ENCODE measurements at regions not wholly inside any gene's neighbourhood (a gene's known extent, or its start where the extent isn't known, plus 50 kb on each side); places are given as distances from the start of the nearest gene placed in this dataset.

- H3K27me3 ChIP-seq = no peaks in the 10 kb centered on the region
- DNase-seq = no peak
- H3K36me3 ChIP-seq = no peaks in the 10 kb centered on the region
- no peak for ATAC-seq (ENCODE audit: low FRiP score in 2 of 2)
- H3K4me1 ChIP-seq = peaks cover 0 to 6% (median 0%) of the 10 kb centered on the region in 4 donors
- 73 to 75% methylated on average over 9 of the region's 9 CpGs for WGBS, 2 donors
- no peak overlapping the region for H3K27ac ChIP-seq
- no peak overlapping the region for H3K4me3 ChIP-seq
- TF ChIP-seq CTCF (IDR thresholded peaks at IDR 0.05) = no peak
- no peak for TF ChIP-seq EP300 (IDR thresholded peaks at IDR 0.05)
- no peak for TF ChIP-seq POLR2A (IDR thresholded peaks at IDR 0.05)
- TF ChIP-seq POLR2AphosphoS5 (IDR thresholded peaks at IDR 0.05) = no peak
- H3K9me3 ChIP-seq = peaks cover 1 to 10% (median 4%) of the 10 kb centered on the region in 4 donors
These were observed 157.0 kb upstream of the NEBL start for GRCh38 chr10:21053953-21054690.

- Histone ChIP-seq H3K4me3 (no peak overlapping the region), H3K36me3 (no peaks in the 10 kb centered on the region), H3K4me1 (peaks cover 0 to 6% (median 0%) of the 10 kb centered on the region in 4 donors), H3K27me3 (no peaks in the 10 kb centered on the region), H3K27ac (peak overlapping the region in 1 of 4 donors; percentile 22), H3K9me3 (no peaks in the 10 kb centered on the region)
- 81 to 82% methylated on average over 4 of the region's 4 CpGs for WGBS, 2 donors
- no peak for TF ChIP-seq CTCF (IDR thresholded peaks at IDR 0.05)
- TF ChIP-seq POLR2AphosphoS5 (IDR thresholded peaks at IDR 0.05) = no peak
- TF ChIP-seq EP300 (IDR thresholded peaks at IDR 0.05) = no peak
- TF ChIP-seq POLR2A (IDR thresholded peaks at IDR 0.05) = no peak
- ATAC-seq (ENCODE audit: low FRiP score in 2 of 2) (peak in 1 of 2 donors; percentile 35), DNase-seq (no peak)
These were observed 155.6 kb upstream of the NEBL start for GRCh38 chr10:21052709-21053104.

GRCh38 chr10:21052072-21052708 lies 155.1 kb upstream of the NEBL start:
- 61 to 80% methylated on average over 5 of the region's 5 CpGs for WGBS, 2 donors

GRCh38 chr10:21049482-21049881 lies 152.4 kb upstream of the NEBL start:
- Histone ChIP-seq H3K27ac (no peak overlapping the region), H3K9me3 (no peaks in the 10 kb centered on the region), H3K4me3 (no peak overlapping the region), H3K4me1 (peaks cover 0 to 3% (median 0%) of the 10 kb centered on the region in 4 donors), H3K27me3 (no peaks in the 10 kb centered on the region), H3K36me3 (no peaks in the 10 kb centered on the region)
- ATAC-seq (ENCODE audit: low FRiP score in 2 of 2) (no peak), DNase-seq (no peak)
- 91 to 92% methylated on average over 3 of the region's 3 CpGs for WGBS, 2 donors
- no peak for TF ChIP-seq CTCF (IDR thresholded peaks at IDR 0.05)

More at GRCh38 chr10:21052072-21052708, 155.1 kb upstream of the NEBL start:
- no peak for DNase-seq
- peak overlapping the region in 1 of 4 donors; percentile 22 for H3K27ac ChIP-seq
- peak in 1 of 2 donors; percentile 23 for ATAC-seq (ENCODE audit: low FRiP score in 2 of 2)
- H3K27me3 ChIP-seq = no peaks in the 10 kb centered on the region
- H3K9me3 ChIP-seq = no peaks in the 10 kb centered on the region
- no peaks in the 10 kb centered on the region for H3K36me3 ChIP-seq
- peaks cover 0 to 6% (median 0%) of the 10 kb centered on the region in 4 donors for H3K4me1 ChIP-seq
- H3K4me3 ChIP-seq = no peak overlapping the region
- no peak for TF ChIP-seq CTCF (IDR thresholded peaks at IDR 0.05)
- TF ChIP-seq POLR2A (IDR thresholded peaks at IDR 0.05) = no peak
- no peak for TF ChIP-seq POLR2AphosphoS5 (IDR thresholded peaks at IDR 0.05)
- no peak for TF ChIP-seq EP300 (IDR thresholded peaks at IDR 0.05)
